SK-N-MC (cell line): ENCODE measurements at regions not wholly inside any gene's neighbourhood (a gene's known extent, or its start where the extent isn't known, plus 50 kb on each side); places are given as distances from the start of the nearest gene placed in this dataset.

ENCODE experiments used
- EZH2 ChIP-seq: fragments of 200-600 bp; sonication (generic); IDR thresholded peaks from one replicate; pipeline ENCODE4 v1.6.1; 2017; ENCODE audit warnings: antibody characterized with exemption
- FOXP2 ChIP-seq: optimal IDR thresholded peaks from 2 replicates; pipeline ENCODE3; 2011; ENCODE audit warnings: mild to moderate bottlenecking, moderate library complexity; ENCODE audit not compliant: insufficient read depth; ENCODE audit errors: extremely low read length, control extremely low read depth

GRCh38 chr6:16929809-16930208, 168.5 kb upstream of the ATXN1 start:
- TF ChIP-seq EZH2, result no peak
- TF ChIP-seq FOXP2, result peak; percentile 100
